HG03520 (cell line): ENCODE measurements at regions not wholly inside any gene's neighbourhood (a gene's known extent, or its start where the extent isn't known, plus 50 kb on each side); places are given as distances from the start of the nearest gene placed in this dataset.
"Not testable (repeated sequence)": the region's sequence is repeated elsewhere in the genome, so short reads cannot be mapped to it uniquely, and the experiment has no call there.

Source experiments
- ATAC-seq: cut with Tn5 transposase; IDR thresholded peaks from one replicate; pipeline ENCODE4 v1.9.1; 2021; ENCODE audit warnings: mild to moderate bottlenecking, moderate library complexity; ENCODE audit not compliant: unreplicated experiment

- ATAC-seq = no peak
These were observed 102.0 kb downstream of the HIF1AN start for GRCh38 chr10:100637785-100638184.

DNA sequence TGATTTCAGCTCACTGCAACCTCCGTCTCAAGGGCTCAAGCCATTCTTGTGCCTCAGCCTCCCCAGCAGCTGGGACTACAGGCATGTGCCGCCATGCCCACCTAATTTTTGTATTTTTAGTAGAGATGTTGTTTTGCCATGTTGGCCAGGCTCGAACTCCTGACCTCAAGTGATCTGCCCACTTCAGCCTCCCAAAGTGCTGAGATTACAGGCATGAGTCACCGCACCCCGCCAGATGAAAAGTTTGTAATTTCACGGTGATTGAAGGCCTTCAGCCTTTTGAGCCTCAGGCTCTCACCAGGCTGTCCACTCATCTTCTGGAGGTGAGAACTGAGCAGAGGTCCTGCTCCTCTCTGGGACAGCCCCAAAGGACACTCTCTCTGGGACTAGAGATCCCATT is 103.2 kb downstream of the HIF1AN start:
- not testable (repeated sequence) for ATAC-seq

DNA sequence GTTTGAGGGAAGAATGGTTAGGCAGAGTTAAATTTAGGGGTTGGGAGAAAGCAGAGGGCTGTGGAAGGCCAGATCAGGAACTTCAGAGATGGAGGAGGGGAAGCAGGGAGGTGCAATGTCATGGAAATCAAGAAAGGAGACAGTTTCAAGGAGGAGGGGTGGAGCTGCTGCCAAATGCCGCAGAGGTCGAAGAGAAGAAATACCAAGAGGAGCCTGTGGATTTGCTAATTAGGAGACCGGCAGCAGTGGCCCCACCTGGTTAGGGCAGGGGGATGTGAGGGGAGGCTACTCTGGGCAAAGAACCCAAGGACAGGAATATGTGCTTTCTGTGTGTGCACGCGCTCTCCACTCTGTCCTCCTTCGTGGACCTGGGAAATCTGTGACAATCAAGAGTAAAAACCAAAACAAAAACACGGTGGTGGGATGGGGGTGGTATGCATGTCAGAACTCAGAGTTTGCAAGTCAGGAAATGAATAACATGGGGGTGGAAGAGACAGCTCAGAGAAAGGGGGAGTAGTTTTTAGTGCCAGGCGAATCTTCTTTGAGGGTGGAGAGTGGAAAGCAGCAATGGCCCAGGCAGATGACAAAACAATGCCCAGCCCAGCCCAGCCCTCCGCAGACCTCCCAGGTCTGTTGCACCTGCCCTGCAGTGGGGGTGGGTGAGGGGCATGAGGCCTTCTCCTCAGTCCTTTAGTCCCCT is 102.9 kb upstream of the PAX2 start:
- no peak for ATAC-seq

DNA sequence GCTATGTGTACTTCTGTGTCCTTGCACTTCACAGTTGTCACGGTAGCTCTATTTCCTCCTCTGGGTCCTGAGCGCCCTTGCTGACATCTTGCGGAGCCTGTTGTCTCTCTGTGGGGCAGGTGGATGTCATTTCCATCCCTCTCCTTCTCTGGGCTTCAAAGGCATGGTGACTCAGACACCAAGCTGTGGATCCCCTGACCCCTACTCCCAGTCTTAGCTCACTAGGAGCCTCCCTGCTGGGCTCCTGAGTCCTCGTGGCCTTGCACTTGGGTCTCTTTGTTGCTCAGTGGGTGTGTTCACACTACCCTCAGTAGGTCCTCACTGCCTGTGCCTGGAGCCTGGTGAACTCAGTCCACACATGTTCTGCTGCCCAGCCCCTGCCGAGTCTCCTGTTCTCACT is 100.3 kb upstream of the PAX2 start:
- no peak for ATAC-seq

DNA sequence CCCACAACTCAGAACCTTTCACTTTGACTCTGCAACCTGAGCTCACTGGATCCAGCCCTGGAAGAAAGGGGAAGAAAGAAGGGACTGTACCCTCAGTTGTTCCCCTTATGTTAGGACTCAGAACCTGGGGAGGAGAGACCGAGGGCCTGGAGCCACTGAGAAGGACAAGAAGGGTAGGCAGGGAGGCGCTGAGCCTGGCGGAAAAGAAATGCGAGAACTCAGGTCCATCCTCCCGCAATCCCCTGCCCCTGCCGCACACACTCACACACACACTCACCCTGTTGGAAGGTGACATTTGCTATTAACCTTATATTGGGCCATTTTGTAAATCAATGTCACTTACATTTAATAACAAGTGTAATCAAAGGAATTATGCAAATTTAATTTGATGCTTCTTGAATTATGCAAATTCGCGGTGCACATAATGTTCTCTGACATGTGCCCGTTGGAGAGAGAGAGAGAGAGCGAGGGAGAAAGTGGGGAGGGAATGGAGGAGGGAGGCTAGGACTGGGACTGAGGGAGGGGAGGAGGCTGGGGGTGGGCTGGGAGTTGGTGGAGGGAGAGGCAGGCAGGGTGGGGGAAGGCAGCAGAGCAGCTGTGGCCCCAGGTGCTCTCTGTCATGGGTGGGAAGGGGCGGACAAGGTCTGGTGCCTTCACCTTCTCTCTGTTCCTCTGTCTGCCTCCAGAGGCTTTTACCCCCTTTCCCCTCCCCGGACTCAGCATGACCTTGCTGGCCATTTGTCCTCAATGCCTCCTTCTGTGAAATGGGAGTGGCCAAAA is 99.6 kb upstream of the PAX2 start:
- ATAC-seq = no peak

- ATAC-seq = no peak
These were observed 97.5 kb upstream of the PAX2 start for GRCh38 chr10:100647928-100648327.

- ATAC-seq = no peak
These were observed 94.7 kb upstream of the PAX2 start for GRCh38 chr10:100650693-100651092.

DNA sequence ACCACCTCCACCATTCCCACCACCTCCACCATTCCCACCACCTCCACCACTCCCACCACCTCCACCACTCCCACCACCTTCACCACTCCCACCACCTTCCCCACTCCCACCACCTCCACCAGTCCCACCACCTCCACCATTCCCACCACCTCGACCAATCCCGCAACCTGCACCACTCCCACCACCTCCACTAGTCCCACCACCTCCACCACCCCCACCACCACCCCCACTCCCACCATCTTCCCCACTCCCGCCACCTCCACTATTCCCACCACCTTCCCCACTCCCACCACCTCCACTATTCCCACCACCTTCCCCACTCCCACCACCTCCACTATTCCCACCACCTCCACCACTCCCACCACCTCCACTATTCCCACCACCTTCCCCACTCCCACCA is 94.3 kb upstream of the PAX2 start:
- ATAC-seq = not testable (repeated sequence)

DNA sequence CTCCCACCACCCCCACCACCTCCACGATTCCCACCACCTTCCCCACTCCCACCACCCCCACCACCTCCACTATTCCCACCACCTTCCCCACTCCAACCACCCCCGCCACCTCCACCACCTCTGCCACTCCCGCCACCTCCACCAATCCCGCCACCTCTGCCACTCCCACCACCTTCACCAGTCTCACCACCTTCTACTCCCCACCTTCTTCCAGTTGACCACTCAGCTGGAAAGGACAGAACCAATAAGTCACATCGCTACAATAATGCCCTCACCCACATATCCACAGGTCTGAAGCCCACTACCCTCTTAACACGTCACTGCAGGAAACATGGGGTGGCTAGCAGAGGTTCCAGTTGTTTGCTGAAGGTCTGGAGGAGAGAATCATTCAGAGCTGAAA is 93.5 kb upstream of the PAX2 start:
- no peak for ATAC-seq

GRCh38 chr10:100652406-100653135 is 92.8 kb upstream of the PAX2 start:
- ATAC-seq = no peak

DNA sequence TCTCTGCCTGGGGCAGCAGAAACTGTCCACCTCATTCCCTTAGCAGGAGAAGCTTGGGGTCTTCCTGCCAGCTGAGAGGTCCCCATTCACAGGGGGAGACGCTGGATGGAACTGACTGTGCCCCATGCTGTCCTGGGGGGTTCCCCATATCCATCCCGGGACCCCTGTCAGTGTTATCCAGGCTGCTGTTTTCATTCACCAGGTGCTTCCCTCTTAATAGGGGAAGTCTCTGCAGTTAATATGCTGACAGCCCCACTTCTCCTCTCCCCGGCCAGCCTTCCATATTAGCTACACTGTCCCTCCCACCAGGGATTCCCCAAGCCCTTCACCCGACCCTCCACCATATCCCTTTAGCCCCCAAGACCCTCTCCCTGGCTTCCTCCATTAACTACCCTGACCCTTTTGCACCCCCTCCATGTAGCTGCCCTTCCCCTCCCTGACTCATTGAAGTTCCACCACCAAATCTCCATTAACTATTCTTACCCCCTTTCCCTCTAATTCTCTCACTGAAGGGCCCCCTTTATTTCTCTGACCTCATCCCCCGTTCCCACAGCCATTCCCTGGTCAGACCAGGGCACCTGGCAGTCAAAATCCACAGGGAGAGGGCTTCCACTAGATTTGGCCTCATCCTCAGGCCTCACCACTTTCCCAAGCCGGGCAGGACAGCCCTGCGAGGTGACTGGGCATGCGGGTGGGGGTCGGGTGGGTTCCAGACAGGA is 92.0 kb upstream of the PAX2 start:
- ATAC-seq = no peak

GRCh38 chr10:100653957-100654781 is 91.2 kb upstream of the PAX2 start:
- ATAC-seq = no peak

DNA sequence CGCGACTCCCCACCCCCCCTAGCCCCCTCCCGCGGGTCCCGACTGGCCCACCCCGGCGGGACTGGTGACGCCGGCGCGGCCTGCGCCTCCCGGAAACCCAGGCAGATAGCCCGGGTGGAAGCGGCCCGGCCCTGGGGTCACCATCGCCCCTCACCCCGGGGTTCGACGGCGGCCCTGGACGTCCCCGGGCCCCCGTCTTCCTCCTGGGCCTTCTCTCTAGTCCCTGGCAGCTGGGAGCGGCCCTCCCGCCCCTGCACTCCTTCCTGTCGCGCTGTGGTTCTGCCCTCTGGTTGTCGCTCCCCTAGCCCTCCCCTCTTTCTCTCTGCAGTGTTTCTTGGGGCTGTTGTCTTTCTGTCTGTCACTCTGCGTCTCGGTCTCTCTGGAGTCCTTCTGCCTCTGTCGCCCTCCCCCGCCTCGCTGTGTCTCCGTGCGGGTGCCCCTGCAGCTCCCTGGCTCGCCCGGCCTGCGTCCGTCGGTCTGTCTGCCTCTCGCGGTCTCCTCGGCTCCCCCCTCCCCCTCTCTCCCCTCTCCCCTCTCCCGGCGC is 90.5 kb upstream of the PAX2 start:
- no peak for ATAC-seq

GRCh38 chr10:100655326-100655759 is 90.0 kb upstream of the PAX2 start:
- no peak for ATAC-seq

- no peak for ATAC-seq
These were observed 89.5 kb upstream of the PAX2 start for GRCh38 chr10:100655760-100656421.

DNA sequence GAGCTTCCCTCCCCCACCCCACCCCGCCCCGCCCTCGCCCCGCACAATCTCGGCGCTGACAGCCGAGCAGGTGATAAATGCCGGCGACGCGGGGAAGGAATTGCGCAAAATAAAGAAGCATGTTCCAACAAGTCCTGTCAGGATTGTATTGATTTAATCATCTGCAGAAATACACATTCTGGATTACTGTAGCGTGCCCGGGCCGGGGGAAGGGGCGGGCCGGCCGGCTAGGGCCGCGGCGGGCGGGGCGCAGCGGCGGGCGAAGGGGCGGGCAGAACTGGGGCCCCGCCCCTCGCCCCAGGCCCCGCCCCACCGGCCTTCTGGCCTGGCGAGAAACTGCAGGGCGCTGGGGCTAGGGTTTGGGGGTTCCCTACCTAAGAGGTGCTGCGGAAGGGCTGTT is 88.9 kb upstream of the PAX2 start:
- no peak for ATAC-seq

GRCh38 chr10:100658269-100658668 is 87.1 kb upstream of the PAX2 start:
- ATAC-seq = no peak

GRCh38 chr10:100659361-100660098 is 85.9 kb upstream of the PAX2 start:
- ATAC-seq = no peak

- ATAC-seq = no peak
These were observed 85.0 kb upstream of the PAX2 start for GRCh38 chr10:100660365-100660764.
